Sigmoid colon (tissue), 6 donors: ENCODE measurements at regions not wholly inside any gene's neighbourhood (a gene's known extent, or its start where the extent isn't known, plus 50 kb on each side); places are given as distances from the start of the nearest gene placed in this dataset.

ENCODE experiments used
- DNase-seq: peaks from one replicate; pipeline ENCODE4 v3.0.0-alpha.2; 2019
- H3K27ac ChIP-seq, 4 donors: fragments of 200-600 bp; sonication (generic); one replicate each; pipeline ENCODE4 v1.5.1; 2016 to 2019; ENCODE audit warnings: mild to moderate bottlenecking in 1 of 4
- H3K27me3 ChIP-seq, 3 donors: fragments of 200-600 bp; sonication (generic); one replicate each; pipeline ENCODE4 v1.5.1; 2019; ENCODE audit warnings: mild to moderate bottlenecking in 1 of 3
- H3K36me3 ChIP-seq, 4 donors: fragments of 200-600 bp; sonication (generic); one replicate each; pipeline ENCODE4 v1.5.1; 2016 to 2019
- H3K4me1 ChIP-seq, 4 donors: fragments of 200-600 bp; sonication (generic); one replicate each; pipeline ENCODE4 v1.5.1; 2017 to 2019
- H3K4me3 ChIP-seq, 4 donors: fragments of 200-600 bp; sonication (generic); one replicate each; pipeline ENCODE4 v1.5.1; 2017 to 2019; ENCODE audit warnings: mild to moderate bottlenecking in 2 of 4, moderate library complexity in 1 of 4
- H3K9me3 ChIP-seq, 4 donors: fragments of 200-600 bp in 3 of 4; sonication (generic) in 3 of 4; one replicate each; pipeline versions ENCODE4 v1.5.1 to v1.6.1; 2013 to 2019
- CTCF ChIP-seq, 4 experiments: fragments of 450-650 bp in 3 of 4; fragments of 200-600 bp in 1 of 4; IDR thresholded peaks; one replicate each; pipeline ENCODE4 v1.5.1; 2016 to 2019; ENCODE audit warnings: antibody characterized with exemption in 4 of 4, mild to moderate bottlenecking in 3 of 4, moderate library complexity in 2 of 4
- EP300 ChIP-seq, 4 donors: sonication (generic); formaldehyde crosslinking; IDR thresholded peaks; one replicate each; pipeline ENCODE4 v1.6.1; 2017; ENCODE audit warnings: antibody characterized with exemption in 4 of 4
- POLR2A ChIP-seq, 2 donors: fragments of 450-650 bp; IDR thresholded peaks; one replicate each; pipeline ENCODE4 v1.6.1; 2016; ENCODE audit warnings: antibody characterized with exemption in 2 of 2, mild to moderate bottlenecking in 2 of 2, moderate library complexity in 2 of 2
- POLR2AphosphoS5 ChIP-seq, 4 donors: sonication (generic); formaldehyde crosslinking; IDR thresholded peaks; one replicate each; pipeline ENCODE4 v1.6.1; 2017; ENCODE audit warnings: antibody characterized with exemption in 4 of 4
- WGBS, 2 donors: extraction: QIAGEN DNeasy Blood & Tissue Kit; methylation state at CpG; one replicate each; pipeline ENCODE4 v1.1.7; 2013; 5-methylcytosine and 5-hydroxymethylcytosine counted together
- intact Hi-C: fragments of 100-400 bp; cut with DNase I; formaldehyde crosslinking; loops from one replicate; pipeline ENCODE4 v1.15.1; 2023
- donor health status: healthy with polysubstance abuse.
- donor health status: healthy.

GRCh38 chr11:31870609-31871309 is 59.6 kb upstream of the PAX6 start:
- Histone ChIP-seq H3K4me1 (peaks cover 0 to 6% (median 0%) of the 10 kb centered on the region in 4 donors), H3K9me3 (no peaks in the 10 kb centered on the region), H3K36me3 (no peaks in the 10 kb centered on the region), H3K27ac (no peak overlapping the region), H3K4me3 (no peak overlapping the region), H3K27me3 (peaks cover 0 to 34% (median 10%) of the 10 kb centered on the region in 3 donors)
- DNase-seq = no peak
- TF ChIP-seq EP300 (IDR thresholded peaks at IDR 0.05) (no peak), POLR2AphosphoS5 (IDR thresholded peaks at IDR 0.05) (no peak), CTCF (IDR thresholded peaks at IDR 0.05) (peak in 3 of 4 experiments; percentile 35 to 49 (median 42))
- WGBS, 2 donors = 17 to 18% methylated on average over 13 of the region's 13 CpGs
- intact Hi-C loops = no loop called here

GRCh38 chr11:31869986-31870385 is 58.9 kb upstream of the PAX6 start:
- Histone ChIP-seq H3K27ac (no peak overlapping the region), H3K4me3 (no peak overlapping the region), H3K36me3 (no peaks in the 10 kb centered on the region), H3K27me3 (peaks cover 0 to 37% (median 10%) of the 10 kb centered on the region in 3 donors), H3K9me3 (no peaks in the 10 kb centered on the region), H3K4me1 (peaks cover 0 to 6% (median 0%) of the 10 kb centered on the region in 4 donors)
- intact Hi-C loops = no loop called here
- no peak for TF ChIP-seq POLR2A (IDR thresholded peaks at IDR 0.05)
- WGBS, 2 donors = 81 to 87% methylated on average over 5 of the region's 5 CpGs
- DNase-seq = no peak

GRCh38 chr11:31865606-31866300 is 54.6 kb upstream of the PAX6 start:
- WGBS, 2 donors = 76 to 80% methylated on average over 12 of the region's 12 CpGs
- Histone ChIP-seq H3K4me3 (no peak overlapping the region), H3K36me3 (no peaks in the 10 kb centered on the region), H3K27me3 (peaks cover 0 to 15% (median 3%) of the 10 kb centered on the region in 3 donors), H3K9me3 (no peaks in the 10 kb centered on the region), H3K27ac (no peak overlapping the region), H3K4me1 (peaks cover 0 to under 1% (median 0%) of the 10 kb centered on the region in 4 donors)
- no peak for DNase-seq
- no peak for TF ChIP-seq CTCF (IDR thresholded peaks at IDR 0.05)
- no peak for TF ChIP-seq POLR2AphosphoS5 (IDR thresholded peaks at IDR 0.05)
- intact Hi-C loops = no loop called here

GRCh38 chr11:31863170-31863832 is 52.2 kb upstream of the PAX6 start:
- TF ChIP-seq CTCF (IDR thresholded peaks at IDR 0.05) (no peak), EP300 (IDR thresholded peaks at IDR 0.05) (no peak), POLR2AphosphoS5 (IDR thresholded peaks at IDR 0.05) (no peak), POLR2A (IDR thresholded peaks at IDR 0.05) (no peak)
- H3K4me1 ChIP-seq = no peaks in the 10 kb centered on the region
- H3K4me3 ChIP-seq = no peak overlapping the region
- no peak for DNase-seq
- intact Hi-C loops = no loop called here
- no peaks in the 10 kb centered on the region for H3K9me3 ChIP-seq
- WGBS, 2 donors = 75% methylated on average over 7 of the region's 7 CpGs
- no peak overlapping the region for H3K27ac ChIP-seq
- H3K27me3 ChIP-seq = peaks cover 0 to 9% (median 0%) of the 10 kb centered on the region in 3 donors
- H3K36me3 ChIP-seq = no peaks in the 10 kb centered on the region

GRCh38 chr11:31861011-31861410 is 49.9 kb upstream of the PAX6 start:
- intact Hi-C loops = no loop called here
- WGBS, 2 donors = 79 to 86% methylated on average over 3 of the region's 3 CpGs
- no peak overlapping the region for H3K27ac ChIP-seq
- H3K36me3 ChIP-seq = no peaks in the 10 kb centered on the region
- H3K4me3 ChIP-seq = no peak overlapping the region
- H3K4me1 ChIP-seq = no peaks in the 10 kb centered on the region
- peaks cover 0 to 9% (median 0%) of the 10 kb centered on the region in 3 donors for H3K27me3 ChIP-seq
- no peaks in the 10 kb centered on the region for H3K9me3 ChIP-seq
- no peak for DNase-seq
- TF ChIP-seq POLR2A (IDR thresholded peaks at IDR 0.05) (no peak), POLR2AphosphoS5 (IDR thresholded peaks at IDR 0.05) (no peak), CTCF (IDR thresholded peaks at IDR 0.05) (no peak), EP300 (IDR thresholded peaks at IDR 0.05) (no peak)
